UCSD-AML1 (cell line): ENCODE measurements at regions not wholly inside any gene's neighbourhood (a gene's known extent, or its start where the extent isn't known, plus 50 kb on each side); places are given as distances from the start of the nearest gene placed in this dataset.
"Not testable (repeated sequence)": the region's sequence is repeated elsewhere in the genome, so short reads cannot be mapped to it uniquely, and the experiment has no call there.

ENCODE experiments used
- DNase-seq: peaks from one replicate; lab custom pipeline; 2025; ENCODE audit not compliant: unreplicated experiment; lab: John Stamatoyannopoulos, UW

- peak; percentile 72 for DNase-seq
These were observed 193.6 kb downstream of the FAM43A start for GRCh38 chr3:194879126-194879877.

DNA sequence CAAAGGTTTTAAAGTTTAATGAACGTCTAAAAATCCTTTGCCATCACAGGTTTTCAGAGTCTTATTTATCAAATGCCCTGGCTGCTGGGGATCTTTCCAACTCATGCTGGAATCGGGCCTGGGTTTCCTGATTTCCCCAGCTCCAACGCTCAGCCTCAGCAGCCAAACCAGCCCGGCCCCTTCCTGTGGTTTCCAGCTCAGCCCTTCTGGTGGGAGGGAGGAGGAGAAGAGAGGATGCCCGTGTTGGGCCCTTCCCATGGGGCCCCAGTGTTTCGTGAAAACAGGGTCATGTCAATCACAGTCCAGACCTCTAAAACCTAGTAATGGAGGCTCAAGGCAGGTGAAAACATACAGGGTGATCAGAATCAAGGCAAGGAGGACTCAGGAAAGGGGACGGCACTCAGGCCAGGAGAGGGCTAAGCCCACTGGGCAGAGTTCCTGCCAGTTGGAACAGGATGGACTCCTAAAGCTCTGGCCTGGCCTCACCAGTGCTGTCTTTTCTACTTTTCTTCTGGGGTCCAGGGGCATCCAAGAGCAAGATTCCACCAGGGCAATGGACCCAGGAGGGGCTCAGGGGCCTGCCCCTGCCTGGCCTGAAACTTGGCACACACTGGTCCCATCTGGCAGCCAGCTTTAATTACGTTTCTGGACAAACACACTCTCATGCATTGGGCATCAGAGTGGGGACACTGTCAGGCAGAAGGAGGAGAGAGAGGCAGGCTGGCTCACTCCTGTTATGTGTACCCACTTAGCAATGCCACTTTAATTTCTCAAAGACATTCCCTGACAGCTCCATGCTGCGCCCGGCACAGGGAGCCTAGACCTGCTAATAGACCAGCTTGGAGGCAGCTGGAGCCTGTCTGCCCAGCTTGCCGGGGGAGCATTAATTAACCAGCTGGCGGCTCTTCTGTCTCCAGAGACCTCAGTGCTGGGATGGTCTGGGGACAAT, 194.6 kb downstream of the FAM43A start:
- DNase-seq, result peak; percentile 67

DNA sequence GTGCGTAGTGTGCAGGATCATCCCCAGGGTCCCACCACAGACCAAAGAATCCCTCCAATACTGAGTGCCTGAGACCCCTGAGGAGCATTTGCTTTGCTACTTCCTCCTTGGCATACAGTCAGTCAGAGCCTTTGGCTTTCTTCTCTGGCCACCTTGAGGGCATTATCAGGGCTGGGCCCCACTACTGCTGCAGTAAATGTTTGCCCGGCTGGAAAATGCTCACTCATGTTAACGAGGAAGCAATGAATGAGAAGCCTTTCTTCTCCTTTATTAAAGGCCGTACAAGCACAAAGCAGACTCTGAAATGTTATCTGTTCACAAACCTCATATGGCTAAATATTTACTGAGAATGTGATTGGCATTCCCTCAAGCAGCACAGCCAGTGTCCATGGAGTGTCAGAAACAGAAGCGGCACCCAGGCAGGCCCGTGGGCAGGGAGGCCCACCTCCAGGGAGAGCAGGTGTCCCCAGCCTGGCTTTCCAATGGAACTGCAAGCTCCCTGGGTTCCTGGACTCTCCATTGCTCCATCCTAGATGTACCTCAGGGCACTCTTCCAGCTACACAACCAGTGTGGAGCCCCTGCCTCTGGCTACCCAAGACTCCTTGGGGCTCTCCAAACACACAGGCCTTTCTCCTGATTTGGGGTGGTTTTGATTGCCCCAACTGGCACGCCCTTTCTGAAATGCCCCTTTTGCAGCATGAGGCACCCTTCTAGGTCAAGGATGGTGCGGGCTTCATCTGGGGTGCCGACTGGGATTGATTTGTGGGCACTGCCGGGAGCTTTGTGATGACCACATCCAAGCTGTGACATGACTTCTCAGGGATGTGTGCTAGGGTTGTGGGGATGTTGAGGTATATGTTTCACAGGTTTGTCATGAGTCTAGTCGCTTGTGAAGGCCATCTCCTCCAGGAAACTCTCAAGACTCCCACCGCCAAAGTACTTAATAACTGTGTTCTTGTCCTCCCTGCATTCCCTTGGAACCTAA, 195.6 kb downstream of the FAM43A start:
- peak; percentile 43 for DNase-seq

- no peak for DNase-seq
These were observed 199.1 kb downstream of the FAM43A start for GRCh38 chr3:194884649-194885315.

GRCh38 chr3:194885766-194886165, 200.1 kb downstream of the FAM43A start:
- no peak for DNase-seq

DNA sequence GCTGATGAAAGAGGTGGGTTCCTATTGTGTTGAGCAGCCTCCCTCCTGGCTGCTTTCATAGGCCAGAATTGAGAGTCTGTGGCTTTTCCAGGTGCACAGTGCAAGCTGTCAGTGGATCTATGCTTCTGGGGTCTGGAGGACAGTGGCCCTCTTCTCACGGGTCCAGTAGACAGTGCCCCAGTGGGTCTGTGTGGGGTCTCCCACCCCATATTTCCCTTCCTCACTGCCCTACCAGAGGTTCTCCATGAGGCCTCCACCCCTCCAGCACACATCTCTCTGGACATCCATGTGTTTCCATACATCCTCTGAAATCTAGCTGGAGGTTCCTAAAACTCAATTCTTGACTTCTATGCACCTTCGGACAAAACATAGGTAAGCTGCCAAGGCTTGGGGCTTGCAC, 201.2 kb downstream of the FAM43A start:
- DNase-seq, result no peak

GRCh38 chr3:194888062-194888461, 202.4 kb downstream of the FAM43A start:
- not testable (repeated sequence) for DNase-seq

DNA sequence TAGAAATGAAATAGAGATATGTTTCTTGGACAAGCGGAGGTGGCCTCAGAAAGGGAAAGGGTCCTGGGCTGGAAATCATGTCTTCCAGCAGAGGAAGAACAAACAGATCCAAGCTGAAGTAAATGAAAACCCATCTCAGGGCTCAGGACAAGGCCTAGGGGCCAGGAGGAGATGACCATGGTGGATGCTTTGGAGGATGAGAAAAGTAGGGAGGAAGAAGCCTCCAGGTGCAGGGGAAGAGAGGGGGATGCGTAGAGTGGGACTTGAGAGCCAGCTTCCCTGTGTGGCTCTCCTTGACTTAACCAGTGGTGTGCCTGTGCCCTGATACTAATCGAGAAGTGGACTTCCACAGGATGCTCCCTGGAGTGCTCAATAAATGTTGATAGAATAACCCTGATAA, 203.2 kb downstream of the FAM43A start:
- no peak for DNase-seq

DNA sequence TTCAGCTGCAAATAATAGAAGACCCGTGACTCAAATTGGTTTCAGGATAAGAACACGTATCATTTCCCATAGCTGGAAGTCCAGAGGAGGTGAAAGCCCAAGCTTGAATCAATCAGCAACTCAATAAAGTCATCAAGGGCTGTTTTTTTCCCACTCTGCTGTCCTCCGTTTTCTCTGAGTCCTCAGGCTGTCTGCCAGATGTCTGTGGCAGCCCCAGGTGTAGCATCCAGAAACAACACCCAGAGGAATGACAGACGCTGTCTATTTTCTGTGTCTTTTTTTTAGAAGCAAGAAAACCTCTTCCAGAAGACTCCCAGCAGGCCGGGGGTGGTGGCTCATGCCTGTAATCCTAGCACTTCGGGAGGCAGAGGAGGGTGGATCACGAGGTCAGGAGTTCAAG, 204.4 kb downstream of the FAM43A start:
- no peak for DNase-seq

DNA sequence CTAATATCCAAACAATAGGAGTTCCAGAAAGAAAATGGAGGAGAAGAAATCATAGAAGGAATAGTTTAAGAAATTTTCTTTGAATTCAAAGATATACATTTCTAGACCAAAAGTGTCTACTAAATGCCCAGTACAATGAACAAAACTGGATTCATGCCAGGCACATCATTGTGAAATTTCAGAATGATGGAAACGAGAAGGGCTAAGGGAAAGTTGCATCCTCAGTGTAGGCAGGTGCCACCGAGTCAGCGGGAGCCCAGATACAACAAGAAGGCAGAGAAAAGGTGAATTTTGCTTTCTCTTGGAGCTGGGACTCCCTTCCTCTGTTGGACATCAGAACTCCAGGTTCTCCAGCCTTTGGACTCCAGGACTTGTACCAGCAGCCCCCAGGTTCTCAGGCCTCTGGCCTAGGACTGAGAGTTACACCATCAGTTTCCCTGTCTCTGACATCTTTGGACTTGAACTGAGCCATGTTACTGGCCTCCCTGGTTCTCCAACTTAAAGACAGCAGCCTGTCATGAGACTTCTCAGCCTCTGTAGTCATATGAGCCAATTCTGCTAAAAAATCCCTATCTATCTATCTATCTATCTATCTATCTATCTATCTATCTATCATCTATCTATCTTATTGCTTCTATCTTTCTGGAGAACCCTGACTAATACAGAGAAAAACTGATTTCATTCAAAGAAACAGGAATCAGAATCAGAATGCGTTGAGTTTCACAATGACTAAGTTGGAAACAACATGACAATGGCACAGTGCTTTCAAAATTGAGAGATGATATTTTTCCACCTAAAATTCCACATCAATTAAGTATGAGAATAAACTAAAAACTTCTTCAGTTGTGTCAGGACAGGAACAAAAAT, 207.7 kb downstream of the FAM43A start:
- no peak for DNase-seq

GRCh38 chr3:194894538-194894937, 208.9 kb downstream of the FAM43A start:
- DNase-seq, result no peak

GRCh38 chr3:194900854-194901522, 215.3 kb downstream of the FAM43A start:
- DNase-seq, result peak; percentile 32

DNA sequence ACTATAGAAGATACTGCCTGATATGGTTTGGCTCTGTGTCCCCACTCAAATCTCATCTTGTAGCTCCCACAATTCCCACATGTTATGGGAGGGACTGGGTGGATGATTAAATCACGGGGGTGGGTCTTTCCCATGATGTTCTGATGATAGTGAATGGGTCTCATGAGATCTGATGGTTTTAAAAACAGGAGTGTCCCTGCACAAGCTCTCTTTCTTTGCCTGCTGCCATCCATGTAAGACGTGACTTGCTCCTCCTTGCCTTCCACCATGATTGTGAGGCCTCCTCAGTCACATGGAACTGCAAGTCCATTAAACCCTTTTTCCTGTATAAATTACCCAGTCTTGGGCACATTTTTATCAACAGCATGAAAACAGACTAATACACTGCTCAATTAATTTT, 217.8 kb downstream of the FAM43A start:
- DNase-seq, result not testable (repeated sequence)

GRCh38 chr3:194904999-194905398, 219.3 kb downstream of the FAM43A start:
- not testable (repeated sequence) for DNase-seq

DNA sequence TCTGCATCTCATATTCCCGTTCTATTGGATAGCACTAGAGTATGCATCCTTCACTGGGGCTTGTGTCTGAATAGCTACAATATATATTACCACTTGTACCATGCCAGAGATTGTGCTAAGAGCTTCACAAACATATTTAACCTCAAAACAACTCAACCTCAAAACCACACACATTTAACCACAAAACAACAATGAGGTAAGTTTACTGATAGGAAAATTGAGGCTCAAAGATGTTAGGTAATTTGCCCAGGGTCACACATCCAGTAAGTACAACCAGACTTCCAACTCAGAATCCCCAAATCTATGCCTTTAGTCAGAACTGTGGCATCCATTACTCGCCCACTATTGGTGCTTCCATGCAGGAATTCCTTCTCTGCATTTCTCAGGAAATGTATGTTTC, 220.0 kb downstream of the FAM43A start:
- DNase-seq, result no peak

DNA sequence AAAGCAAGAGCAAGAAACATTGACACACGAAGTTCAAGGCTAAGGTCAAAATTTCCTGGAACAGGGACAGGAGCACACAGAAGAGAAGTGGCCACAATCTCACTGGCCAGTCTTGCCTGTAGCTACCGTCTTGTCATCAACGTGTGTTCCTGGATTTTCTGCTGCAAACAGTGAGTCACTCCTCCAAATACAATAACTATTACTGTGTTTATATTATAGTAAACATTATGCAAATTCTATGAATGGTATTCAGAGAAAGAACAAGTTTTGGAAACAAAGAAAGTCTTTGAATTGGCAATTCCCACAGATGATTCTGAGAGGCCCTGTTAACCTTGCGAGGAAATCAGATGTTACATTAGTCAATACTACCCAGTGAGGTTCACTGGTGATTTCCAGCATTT, 220.5 kb downstream of the FAM43A start:
- DNase-seq, result no peak

GRCh38 chr3:194906970-194907629, 221.4 kb downstream of the FAM43A start:
- no peak for DNase-seq

- DNase-seq, result no peak
These were observed 222.1 kb downstream of the FAM43A start for GRCh38 chr3:194907811-194908210.
